ENCODE measurements at regions not wholly inside any gene's neighbourhood (a gene's known extent, or its start where the extent isn't known, plus 50 kb on each side); places are given as distances from the start of the nearest gene placed in this dataset.

DNA sequence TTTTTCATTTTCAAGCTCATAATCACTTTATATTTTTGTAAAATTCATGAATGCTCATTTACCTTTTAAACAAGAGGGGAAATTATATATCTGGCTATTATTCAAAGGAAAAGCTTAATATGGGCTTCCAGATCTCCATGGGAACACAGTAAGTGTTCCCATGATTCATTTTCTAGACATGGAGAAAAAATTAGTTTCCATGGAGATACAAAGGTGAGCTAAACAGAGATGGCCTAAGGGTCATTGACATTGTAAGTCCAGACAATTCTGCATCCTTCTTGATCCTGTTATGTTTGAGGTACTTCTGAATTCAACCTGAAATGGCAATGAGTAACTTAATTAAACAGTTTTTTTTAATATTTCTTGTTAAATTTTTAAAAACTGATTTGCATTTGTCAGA lies 341.4 kb upstream of the PRR16 start:
- TF ChIP-seq POLR2A (IDR thresholded peaks at IDR 0.05; ENCODE audit: low read length), result no peak
- no peak for TF ChIP-seq GATA1 (IDR thresholded peaks at IDR 0.05; ENCODE audit: low read depth, low read length)

All from erythroblast (primary cell).